ENCODE measurements at regions not wholly inside any gene's neighbourhood (a gene's known extent, or its start where the extent isn't known, plus 50 kb on each side); places are given as distances from the start of the nearest gene placed in this dataset.
"Not testable (repeated sequence)": the region's sequence is repeated elsewhere in the genome, so short reads cannot be mapped to it uniquely, and the experiment has no call there.

DNA sequence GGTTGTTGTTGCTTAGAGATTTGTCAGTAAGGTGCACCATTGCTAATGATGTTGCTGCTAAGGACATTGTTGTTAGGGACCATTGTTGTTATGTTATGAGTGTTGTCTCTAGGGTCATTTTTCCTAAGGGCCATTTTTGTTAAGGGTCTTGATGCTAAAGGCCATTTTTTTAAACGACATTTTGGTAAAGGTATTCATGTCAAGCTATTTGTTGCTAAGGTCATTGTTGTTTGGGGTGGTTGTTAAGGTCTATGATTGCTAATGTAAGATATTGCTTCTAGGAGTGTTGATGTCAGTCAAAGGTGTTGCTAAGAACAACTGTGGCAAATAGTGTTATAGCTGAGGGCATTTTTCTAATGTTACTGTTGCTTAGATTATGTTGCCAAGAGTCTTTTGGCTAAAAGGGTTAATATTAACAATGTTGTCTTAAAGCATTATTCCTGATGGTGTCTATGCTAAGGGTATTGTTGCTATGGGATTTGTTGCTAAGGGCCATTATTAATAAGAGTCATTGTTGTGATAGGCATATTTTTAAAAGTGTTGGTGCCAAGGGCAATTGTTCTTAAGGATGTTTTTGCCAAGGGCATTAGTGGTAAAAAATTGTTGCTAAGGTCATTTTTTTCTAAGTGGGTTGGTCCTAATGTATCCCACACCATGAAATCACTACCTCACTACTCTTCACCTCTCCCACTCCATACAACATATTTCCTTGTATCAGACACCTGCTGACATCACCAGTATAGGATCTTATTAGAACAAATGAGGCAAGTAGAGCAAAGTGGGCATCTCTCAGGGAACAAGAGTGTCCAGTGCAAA is 56.2 kb downstream of the SPATA31A6 start:
- H3K27me3 Mint-ChIP-seq (ENCODE audit: low read depth); H3K4me1 Mint-ChIP-seq (ENCODE audit: low read depth); H3K9me3 Mint-ChIP-seq; H3K36me3 Mint-ChIP-seq (ENCODE audit: insufficient read depth); ATAC-seq; DNase-seq; H3K4me3 Mint-ChIP-seq: not testable (repeated sequence)

DNA sequence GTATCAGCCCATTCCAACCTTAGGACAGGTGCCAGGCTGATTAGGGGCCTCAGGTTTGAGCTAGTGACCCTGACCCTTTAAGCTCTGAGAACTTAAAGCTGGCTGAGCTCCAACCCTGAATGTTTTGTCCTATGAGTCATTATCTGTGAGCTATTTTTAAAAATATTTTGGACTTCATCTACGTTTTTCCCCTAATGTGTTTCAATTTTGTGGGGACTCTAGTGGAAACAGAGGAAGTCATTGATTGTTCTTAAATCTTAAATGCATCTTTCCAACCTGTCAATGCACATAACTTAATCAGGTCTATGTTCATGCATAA is 56.8 kb downstream of the SPATA31A6 start:
- not testable (repeated sequence) for DNase-seq; H3K4me1 Mint-ChIP-seq (ENCODE audit: low read depth); ATAC-seq; H3K4me3 Mint-ChIP-seq; H3K27me3 Mint-ChIP-seq (ENCODE audit: low read depth); H3K9me3 Mint-ChIP-seq; H3K36me3 Mint-ChIP-seq (ENCODE audit: insufficient read depth)

DNA sequence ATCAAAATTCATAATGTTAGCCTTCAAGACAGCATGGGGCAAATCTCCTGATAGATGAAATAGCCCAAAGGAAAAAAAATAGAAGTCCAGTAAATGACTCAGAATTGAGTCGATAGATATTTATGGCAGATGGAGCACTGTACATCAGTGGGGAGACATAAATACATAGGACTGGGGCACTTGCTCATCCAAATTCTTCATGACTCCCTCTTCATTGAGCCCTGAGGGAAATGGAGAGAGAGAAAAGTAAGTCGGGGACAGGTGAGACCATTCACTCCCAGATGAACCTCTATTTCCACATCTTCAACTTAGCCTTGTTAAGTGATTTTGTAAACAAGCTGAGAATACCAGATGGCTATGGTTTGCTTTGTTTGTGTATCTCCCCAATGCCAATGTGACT is 59.8 kb downstream of the SPATA31A6 start:
- H3K4me1 Mint-ChIP-seq (ENCODE audit: low read depth); H3K27me3 Mint-ChIP-seq (ENCODE audit: low read depth); H3K36me3 Mint-ChIP-seq (ENCODE audit: insufficient read depth); H3K4me3 Mint-ChIP-seq; ATAC-seq; DNase-seq; H3K9me3 Mint-ChIP-seq: not testable (repeated sequence)

DNA sequence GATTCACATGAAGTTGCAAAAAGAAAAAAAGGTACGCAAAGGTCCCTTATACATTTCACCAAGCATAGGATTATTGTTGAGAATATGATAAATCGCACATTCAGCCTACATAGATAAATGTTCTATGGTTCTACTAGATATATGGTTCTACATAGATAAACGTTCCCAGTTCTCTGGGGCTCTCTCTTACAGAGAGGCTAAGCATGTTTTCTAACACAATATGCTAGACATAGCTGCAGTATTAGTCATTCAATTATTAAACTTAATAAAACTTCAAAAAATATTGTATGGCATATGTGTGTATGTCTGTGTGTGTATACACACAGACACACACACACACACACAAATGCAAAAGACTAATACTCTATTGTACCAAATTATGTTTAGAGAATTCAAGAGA is 60.4 kb downstream of the SPATA31A6 start:
- not testable (repeated sequence) for H3K27me3 Mint-ChIP-seq (ENCODE audit: low read depth); DNase-seq; H3K36me3 Mint-ChIP-seq (ENCODE audit: insufficient read depth); H3K9me3 Mint-ChIP-seq; H3K4me1 Mint-ChIP-seq (ENCODE audit: low read depth); ATAC-seq; H3K4me3 Mint-ChIP-seq

DNA sequence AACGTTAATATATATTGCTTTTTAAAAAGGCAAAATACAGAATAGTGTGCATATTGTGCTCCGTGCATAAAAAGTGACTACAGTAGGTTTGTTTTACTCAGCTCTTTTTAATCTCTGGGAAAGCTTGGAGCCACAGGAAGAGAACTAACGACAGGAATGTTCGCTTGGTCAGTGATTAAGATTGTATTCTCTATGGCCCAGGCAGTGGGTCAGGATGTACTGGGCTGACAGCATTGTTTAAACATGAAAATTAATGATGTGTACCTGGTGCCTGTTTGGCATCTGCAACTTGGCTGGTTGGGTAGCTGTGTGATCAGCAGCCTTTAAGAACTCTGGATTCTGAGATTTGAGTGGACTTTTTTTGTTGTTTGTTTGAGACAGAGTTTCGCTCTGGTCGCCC is 85.3 kb downstream of the SPATA31A6 start:
- H3K36me3 Mint-ChIP-seq (ENCODE audit: insufficient read depth); DNase-seq; H3K9me3 Mint-ChIP-seq; H3K4me1 Mint-ChIP-seq (ENCODE audit: low read depth); H3K27me3 Mint-ChIP-seq (ENCODE audit: low read depth); ATAC-seq; H3K4me3 Mint-ChIP-seq: not testable (repeated sequence)

DNA sequence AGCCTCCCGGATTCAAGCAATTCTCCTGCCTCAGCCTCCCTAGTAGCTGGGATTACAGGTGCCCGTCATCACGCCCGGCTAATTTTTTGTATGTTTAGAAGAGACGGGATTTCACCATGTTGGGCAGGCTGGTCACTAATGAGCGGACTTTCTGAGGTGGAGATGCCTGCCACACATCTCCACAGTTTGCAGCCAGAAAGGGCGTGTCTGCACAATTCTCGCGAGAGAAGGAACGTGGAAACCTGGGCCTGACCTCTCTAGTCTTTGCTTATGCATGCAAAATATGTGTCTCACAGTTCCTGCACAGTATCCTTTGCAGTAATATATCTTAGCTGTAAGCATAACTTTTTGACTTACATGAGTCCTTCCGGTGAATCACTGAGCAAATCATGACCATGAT is 85.7 kb downstream of the SPATA31A6 start:
- ATAC-seq; H3K4me1 Mint-ChIP-seq (ENCODE audit: low read depth); H3K9me3 Mint-ChIP-seq; DNase-seq; H3K36me3 Mint-ChIP-seq (ENCODE audit: insufficient read depth); H3K4me3 Mint-ChIP-seq; H3K27me3 Mint-ChIP-seq (ENCODE audit: low read depth): not testable (repeated sequence)

DNA sequence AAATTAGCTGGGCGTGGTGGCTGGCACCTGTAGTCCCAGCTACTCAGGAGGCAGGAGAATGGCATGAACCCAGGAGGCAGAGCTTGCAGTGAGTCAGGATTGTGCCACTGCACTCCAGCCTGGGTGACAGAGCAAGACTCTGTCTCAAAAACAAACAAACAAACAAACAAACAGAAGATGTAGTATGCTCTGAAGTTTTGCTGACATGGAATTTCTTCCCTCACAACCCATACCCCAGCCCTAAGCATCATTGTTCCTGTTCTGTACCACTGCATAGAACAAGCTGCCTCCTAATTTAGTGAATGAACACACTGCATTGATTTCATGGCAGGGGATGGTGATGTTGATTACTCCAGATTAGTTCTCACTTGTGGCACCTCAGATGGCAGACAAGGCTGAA is 89.7 kb downstream of the SPATA31A6 start:
- DNase-seq, ATAC-seq: not testable (repeated sequence)

DNA sequence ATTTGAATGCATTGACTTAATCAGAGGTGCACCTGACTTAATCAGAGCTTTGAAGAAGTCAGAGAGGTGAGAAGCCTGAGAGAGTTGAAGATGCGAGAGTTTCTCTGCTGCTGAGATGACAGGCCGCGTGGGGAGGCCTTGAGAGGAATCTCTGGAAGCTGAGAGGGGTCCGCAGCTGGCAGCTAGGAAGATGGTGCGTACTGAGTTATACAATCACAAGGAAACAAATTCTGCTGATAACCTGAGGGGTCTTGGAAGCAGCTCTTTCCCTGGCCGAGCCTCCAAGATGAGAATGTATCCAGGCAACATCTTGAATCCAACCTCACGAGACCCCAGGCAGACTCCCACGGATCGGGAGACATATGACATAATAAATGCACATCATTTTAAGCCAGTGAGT is 91.7 kb downstream of the SPATA31A6 start:
- no peaks in the 10 kb centered on the region for H3K27me3 Mint-ChIP-seq (ENCODE audit: low read depth)
- H3K4me1 Mint-ChIP-seq (ENCODE audit: low read depth): no peaks in the 10 kb centered on the region
- H3K9me3 Mint-ChIP-seq: no peaks in the 10 kb centered on the region
- ATAC-seq (no peak), DNase-seq (no peak)
- H3K4me3 Mint-ChIP-seq: no peak overlapping the region
- no peaks in the 10 kb centered on the region for H3K36me3 Mint-ChIP-seq (ENCODE audit: insufficient read depth)

More for the DNA sequence above, 89.7 kb downstream of the SPATA31A6 start:
- H3K27me3 Mint-ChIP-seq (ENCODE audit: low read depth); H3K9me3 Mint-ChIP-seq; H3K4me3 Mint-ChIP-seq; H3K36me3 Mint-ChIP-seq (ENCODE audit: insufficient read depth); H3K4me1 Mint-ChIP-seq (ENCODE audit: low read depth): not testable (repeated sequence)

DNA sequence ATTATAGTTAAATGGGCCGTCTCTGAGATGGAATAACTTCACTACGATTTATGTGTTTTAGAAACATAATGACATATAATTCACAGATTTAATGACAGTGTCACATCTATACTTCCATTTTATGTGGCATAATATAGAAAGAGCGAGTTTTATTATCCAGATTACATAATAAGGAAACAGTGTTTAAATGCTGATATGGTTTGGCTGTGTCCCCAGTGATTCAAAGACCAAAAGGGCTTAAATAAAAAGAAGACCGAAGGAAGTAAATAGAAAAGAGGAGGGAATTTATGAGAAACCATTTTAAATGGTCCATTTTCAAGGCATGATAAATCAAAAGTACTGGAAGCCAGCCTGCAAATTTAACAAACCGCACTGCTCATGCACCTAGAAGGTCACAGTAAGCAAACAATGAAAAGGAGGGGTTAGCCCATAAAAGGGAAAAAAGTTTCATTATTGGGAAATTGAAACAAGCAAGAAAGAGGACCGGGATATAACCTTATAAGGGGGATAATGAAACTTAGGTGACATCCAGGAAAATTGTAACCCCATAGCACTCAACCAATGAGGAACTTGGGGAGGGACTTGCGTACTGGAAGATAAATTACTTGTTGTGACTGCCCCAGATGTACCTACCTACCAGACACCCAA is 99.2 kb downstream of the SPATA31A6 start:
- not testable (repeated sequence) for ATAC-seq; H3K27me3 Mint-ChIP-seq (ENCODE audit: low read depth); H3K36me3 Mint-ChIP-seq (ENCODE audit: insufficient read depth); H3K4me1 Mint-ChIP-seq (ENCODE audit: low read depth); H3K9me3 Mint-ChIP-seq; DNase-seq; H3K4me3 Mint-ChIP-seq

DNA sequence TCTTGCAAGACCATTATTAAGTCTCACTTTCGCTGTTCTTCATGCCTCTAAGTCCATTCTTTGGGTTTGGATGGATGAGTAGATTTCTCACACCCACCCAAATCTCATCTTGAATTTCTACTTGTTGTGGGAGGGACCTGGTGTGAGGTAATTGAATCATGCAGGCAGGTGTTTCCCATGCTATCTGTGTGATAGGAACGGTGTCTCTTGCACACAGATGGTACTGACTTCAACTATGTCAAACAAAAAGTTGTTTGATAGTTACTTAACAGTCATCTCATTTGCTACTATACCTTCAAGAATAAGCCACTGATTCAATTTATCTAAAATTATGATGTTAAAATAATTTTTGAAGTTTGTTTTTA is 99.7 kb downstream of the SPATA31A6 start:
- DNase-seq; H3K9me3 Mint-ChIP-seq; H3K27me3 Mint-ChIP-seq (ENCODE audit: low read depth); H3K4me3 Mint-ChIP-seq; ATAC-seq; H3K4me1 Mint-ChIP-seq (ENCODE audit: low read depth); H3K36me3 Mint-ChIP-seq (ENCODE audit: insufficient read depth): not testable (repeated sequence)

DNA sequence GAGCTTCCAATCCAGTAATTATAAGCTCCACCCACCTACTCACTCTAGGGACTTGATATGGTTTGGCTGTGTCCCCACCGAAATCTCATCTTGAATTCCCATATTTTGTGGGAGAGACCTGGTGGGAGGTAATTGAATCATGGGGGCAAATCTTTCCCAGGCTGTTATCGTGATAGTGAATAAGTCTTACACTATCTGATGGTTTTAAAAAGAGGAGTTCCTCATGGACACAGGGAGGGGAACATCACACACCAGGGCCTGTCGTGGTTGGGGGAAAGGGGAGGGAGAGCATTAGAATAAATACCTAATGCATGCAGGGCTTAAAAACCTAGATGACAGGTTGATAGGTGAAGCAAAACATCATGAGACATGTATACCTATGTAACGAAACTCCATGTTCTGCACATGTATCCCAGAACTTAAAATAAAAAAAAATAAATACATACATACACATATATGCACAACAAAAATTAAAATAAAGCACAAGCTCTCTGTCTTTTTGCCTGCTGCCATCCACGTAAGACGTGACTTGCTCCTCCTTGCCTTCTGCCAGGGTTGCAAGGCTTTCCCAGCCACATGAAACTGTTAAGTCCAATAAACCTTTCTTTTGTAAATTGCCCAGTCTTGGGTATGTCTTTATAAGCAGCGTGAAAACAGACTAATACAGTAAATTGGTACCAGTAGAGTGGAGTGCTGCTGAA is 102.8 kb downstream of the SPATA31A6 start:
- not testable (repeated sequence) for H3K36me3 Mint-ChIP-seq (ENCODE audit: insufficient read depth); DNase-seq; ATAC-seq; H3K4me1 Mint-ChIP-seq (ENCODE audit: low read depth); H3K9me3 Mint-ChIP-seq; H3K4me3 Mint-ChIP-seq; H3K27me3 Mint-ChIP-seq (ENCODE audit: low read depth)

DNA sequence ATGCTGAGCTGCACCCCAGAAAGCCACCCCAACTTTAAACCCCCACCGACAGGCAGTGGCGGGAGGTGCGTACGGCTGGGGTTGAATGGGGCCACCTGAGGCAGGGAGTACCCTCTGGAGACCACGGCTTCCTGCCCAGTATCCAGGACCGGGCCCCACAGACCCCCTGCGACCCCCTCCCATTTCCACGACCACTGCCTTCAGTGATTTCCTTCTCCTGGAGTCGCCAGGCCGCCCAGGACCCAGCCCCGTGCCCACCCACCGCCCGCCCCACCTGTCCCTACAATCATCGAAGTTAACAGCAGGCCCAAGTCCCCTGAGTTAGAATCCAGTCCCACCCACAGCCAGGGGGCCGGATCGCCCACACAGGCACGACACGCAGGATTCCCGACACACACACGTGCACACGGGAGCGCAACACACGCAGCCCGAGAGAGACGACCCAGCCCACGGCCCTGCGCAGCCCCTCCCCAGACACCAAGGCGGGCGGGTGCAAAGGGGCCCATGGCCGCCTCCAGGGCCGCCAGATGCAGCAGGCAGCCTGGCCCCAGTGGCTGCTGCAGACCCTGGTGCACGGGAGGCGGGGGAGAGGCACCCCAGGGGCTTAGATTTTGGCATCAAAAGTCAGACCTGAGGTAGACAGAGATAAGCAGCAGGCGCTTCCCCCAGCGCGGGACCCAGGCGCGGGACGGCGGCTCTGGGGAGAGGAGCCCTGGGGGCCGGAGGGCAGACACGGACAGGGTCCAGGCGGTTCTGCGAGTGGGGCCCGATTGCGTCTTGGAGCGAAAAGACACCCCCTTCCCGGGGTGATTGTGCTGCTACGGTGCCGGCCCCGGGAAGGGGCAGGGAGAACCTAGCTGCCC is 104.8 kb downstream of the SPATA31A6 start:
- ATAC-seq; H3K4me3 Mint-ChIP-seq; H3K4me1 Mint-ChIP-seq (ENCODE audit: low read depth); DNase-seq; H3K36me3 Mint-ChIP-seq (ENCODE audit: insufficient read depth); H3K9me3 Mint-ChIP-seq; H3K27me3 Mint-ChIP-seq (ENCODE audit: low read depth): not testable (repeated sequence)

DNA sequence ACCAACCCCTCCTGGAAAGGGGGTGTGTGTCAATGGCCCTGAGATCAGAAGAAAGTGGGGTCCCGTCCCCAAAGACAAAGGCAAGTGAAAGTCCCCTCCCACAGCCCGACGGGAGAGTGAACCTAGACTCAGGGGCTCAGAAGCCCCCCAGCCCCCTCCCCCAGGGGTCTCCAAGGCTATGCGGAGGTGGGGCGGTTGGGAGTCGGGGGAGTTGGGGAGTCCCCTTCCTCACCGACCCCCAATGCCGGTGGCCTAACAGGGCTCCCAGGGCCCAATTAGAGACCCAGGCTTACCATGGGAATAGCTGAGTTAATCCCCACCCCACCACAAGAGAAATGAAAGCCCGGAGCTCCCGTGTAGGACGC is 105.4 kb downstream of the SPATA31A6 start:
- DNase-seq; H3K4me1 Mint-ChIP-seq (ENCODE audit: low read depth); H3K36me3 Mint-ChIP-seq (ENCODE audit: insufficient read depth); H3K27me3 Mint-ChIP-seq (ENCODE audit: low read depth); H3K9me3 Mint-ChIP-seq; H3K4me3 Mint-ChIP-seq; ATAC-seq: not testable (repeated sequence)

DNA sequence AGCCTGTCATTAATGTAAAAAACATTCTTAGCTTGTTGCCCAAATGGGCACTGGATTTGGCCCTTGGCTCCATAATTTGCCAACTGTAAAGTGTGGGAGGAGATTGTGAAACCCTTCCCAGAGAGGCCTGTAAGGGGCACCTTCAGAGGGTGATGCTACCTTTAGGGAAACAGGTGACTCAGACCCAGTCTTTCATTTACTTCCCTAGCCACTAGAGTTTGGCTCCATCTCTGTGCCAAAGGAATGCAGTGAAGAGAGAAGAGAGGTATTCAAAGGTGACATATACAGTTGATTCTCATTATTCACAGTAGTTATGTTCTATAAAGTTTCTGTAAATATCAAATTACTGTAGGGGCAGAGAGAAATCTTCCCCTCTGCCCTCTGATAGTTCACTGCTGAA is 116.7 kb downstream of the SPATA31A6 start:
- H3K4me1 Mint-ChIP-seq (ENCODE audit: low read depth); ATAC-seq; H3K36me3 Mint-ChIP-seq (ENCODE audit: insufficient read depth); DNase-seq; H3K4me3 Mint-ChIP-seq; H3K27me3 Mint-ChIP-seq (ENCODE audit: low read depth); H3K9me3 Mint-ChIP-seq: not testable (repeated sequence)

Data from activated T-cell treated with anti-CD3 and anti-CD28 coated beads, Interleukin-2, amount 50 U/mL, for 4 hours (primary cell).